NCI-H2227 (cell line): ENCODE measurements at regions not wholly inside any gene's neighbourhood (a gene's known extent, or its start where the extent isn't known, plus 50 kb on each side); places are given as distances from the start of the nearest gene placed in this dataset.
"Not testable (repeated sequence)": the region's sequence is repeated elsewhere in the genome, so short reads cannot be mapped to it uniquely, and the experiment has no call there.

Experiments used
- DNase-seq: peaks from one replicate; lab custom pipeline; 2025; ENCODE audit not compliant: unreplicated experiment; lab: John Stamatoyannopoulos, UW

- DNase-seq, result no peak
These were observed 80.8 kb downstream of the C21orf91 start for GRCh38 chr21:17738176-17738953.

- DNase-seq, result no peak
These were observed 83.1 kb downstream of the C21orf91 start for GRCh38 chr21:17736072-17736471.

GRCh38 chr21:17733209-17733608 is 85.9 kb downstream of the C21orf91 start:
- no peak for DNase-seq

- DNase-seq, result no peak
These were observed 86.8 kb downstream of the C21orf91 start for GRCh38 chr21:17732306-17732705.

GRCh38 chr21:17731554-17731953 is 87.6 kb downstream of the C21orf91 start:
- DNase-seq, result no peak

GRCh38 chr21:17730782-17731181 is 88.4 kb downstream of the C21orf91 start:
- no peak for DNase-seq

- no peak for DNase-seq
These were observed 89.7 kb downstream of the C21orf91 start for GRCh38 chr21:17729455-17729854.

- DNase-seq, result no peak
These were observed 91.8 kb downstream of the C21orf91 start for GRCh38 chr21:17727361-17727760.

- peak; percentile 57 for DNase-seq
These were observed 92.9 kb downstream of the C21orf91 start for GRCh38 chr21:17726047-17726829.

GRCh38 chr21:17725339-17725738 is 93.8 kb downstream of the C21orf91 start:
- peak; percentile 92 for DNase-seq

GRCh38 chr21:17712887-17713286 is 100.2 kb upstream of the BTG3 start:
- no peak for DNase-seq

GRCh38 chr21:17711896-17712295 is 99.2 kb upstream of the BTG3 start:
- DNase-seq, result no peak

- DNase-seq, result no peak
These were observed 96.5 kb upstream of the BTG3 start for GRCh38 chr21:17709266-17709611.

- no peak for DNase-seq
These were observed 96.0 kb upstream of the BTG3 start for GRCh38 chr21:17708522-17709265.

GRCh38 chr21:17699524-17700189 is 87.0 kb upstream of the BTG3 start:
- no peak for DNase-seq

- DNase-seq, result no peak
These were observed 84.8 kb upstream of the BTG3 start for GRCh38 chr21:17697473-17697872.

GRCh38 chr21:17694416-17694815 is 81.7 kb upstream of the BTG3 start:
- not testable (repeated sequence) for DNase-seq

GRCh38 chr21:17693801-17694200 is 81.1 kb upstream of the BTG3 start:
- DNase-seq, result no peak

- no peak for DNase-seq
These were observed 77.4 kb upstream of the BTG3 start for GRCh38 chr21:17690078-17690494.

GRCh38 chr21:17688912-17689874 is 76.5 kb upstream of the BTG3 start:
- no peak for DNase-seq
